Endothelial cell of umbilical vein (primary cell): ENCODE measurements at regions not wholly inside any gene's neighbourhood (a gene's known extent, or its start where the extent isn't known, plus 50 kb on each side); places are given as distances from the start of the nearest gene placed in this dataset.

Experiments
- EZH2 ChIP-seq: IDR thresholded peaks from 2 replicates; pipeline ENCODE4 v1.6.1; 2012; ENCODE audit warnings: borderline replicate concordance, low read depth, mild to moderate bottlenecking, moderate library complexity, low read length, inconsistent platforms; ENCODE audit not compliant: severe bottlenecking
- FOS ChIP-seq: IDR thresholded peaks from 2 replicates; pipeline ENCODE4 v1.6.1; 2011; ENCODE audit warnings: mild to moderate bottlenecking, low read length, moderate library complexity, borderline replicate concordance; ENCODE audit not compliant: insufficient read depth
- GATA2 ChIP-seq: IDR thresholded peaks from 2 replicates; pipeline ENCODE4 v1.7.0; 2011; ENCODE audit warnings: low read depth, mild to moderate bottlenecking, moderate library complexity, mixed read lengths, low read length; ENCODE audit not compliant: insufficient read length, insufficient read depth
- JUN ChIP-seq: IDR thresholded peaks from 2 replicates; pipeline ENCODE4 v1.6.1; 2011; ENCODE audit warnings: borderline replicate concordance, low read depth; ENCODE audit not compliant: insufficient read length, insufficient read depth
- MYC ChIP-seq: IDR thresholded peaks from one replicate; pipeline ENCODE4 v1.6.1; 2011; ENCODE audit warnings: mild to moderate bottlenecking, low read depth, low read length
- POLR2A ChIP-seq: IDR thresholded peaks from 2 replicates; pipeline ENCODE4 v1.6.1; 2012; ENCODE audit warnings: low read depth, mild to moderate bottlenecking, control low read depth, low read length
- POLR2AphosphoS5 ChIP-seq: IDR thresholded peaks from 2 replicates; pipeline ENCODE4 v1.6.1; 2012; ENCODE audit warnings: low read depth, mild to moderate bottlenecking, control low read depth, low read length, moderate library complexity; ENCODE audit not compliant: insufficient read depth
- TF ChIP-seq, protein P1 (sequence below), 2 donors: IDR thresholded peaks; 1 replicate in 1 of 2; 2 replicates in 1 of 2; pipeline ENCODE4 v1.5.1; 2011; ENCODE audit warnings: low read length in 2 of 2, mild to moderate bottlenecking in 2 of 2, moderate library complexity in 2 of 2, control low read depth in 1 of 2, inconsistent platforms in 1 of 2, low read depth in 1 of 2; ENCODE audit not compliant: insufficient read depth in 1 of 2; ENCODE audit errors: extremely low read depth in 1 of 2
- TF ChIP-seq, protein P2 (sequence below): IDR thresholded peaks from 2 replicates; pipeline ENCODE4 v1.6.1; 2011; ENCODE audit not compliant: insufficient read depth, insufficient read length

GRCh38 chr6:148249679-148250375 lies 92.8 kb upstream of the SASH1 start:
- no peak for TF ChIP-seq POLR2A
- TF ChIP-seq, protein P1, sequence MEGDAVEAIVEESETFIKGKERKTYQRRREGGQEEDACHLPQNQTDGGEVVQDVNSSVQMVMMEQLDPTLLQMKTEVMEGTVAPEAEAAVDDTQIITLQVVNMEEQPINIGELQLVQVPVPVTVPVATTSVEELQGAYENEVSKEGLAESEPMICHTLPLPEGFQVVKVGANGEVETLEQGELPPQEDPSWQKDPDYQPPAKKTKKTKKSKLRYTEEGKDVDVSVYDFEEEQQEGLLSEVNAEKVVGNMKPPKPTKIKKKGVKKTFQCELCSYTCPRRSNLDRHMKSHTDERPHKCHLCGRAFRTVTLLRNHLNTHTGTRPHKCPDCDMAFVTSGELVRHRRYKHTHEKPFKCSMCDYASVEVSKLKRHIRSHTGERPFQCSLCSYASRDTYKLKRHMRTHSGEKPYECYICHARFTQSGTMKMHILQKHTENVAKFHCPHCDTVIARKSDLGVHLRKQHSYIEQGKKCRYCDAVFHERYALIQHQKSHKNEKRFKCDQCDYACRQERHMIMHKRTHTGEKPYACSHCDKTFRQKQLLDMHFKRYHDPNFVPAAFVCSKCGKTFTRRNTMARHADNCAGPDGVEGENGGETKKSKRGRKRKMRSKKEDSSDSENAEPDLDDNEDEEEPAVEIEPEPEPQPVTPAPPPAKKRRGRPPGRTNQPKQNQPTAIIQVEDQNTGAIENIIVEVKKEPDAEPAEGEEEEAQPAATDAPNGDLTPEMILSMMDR (IDR thresholded peaks at IDR 0.05; ENCODE audit: extremely low read depth in 1 of 2, insufficient read depth in 1 of 2, low read depth in 1 of 2, low read length in 2 of 2) = no peak
- TF ChIP-seq POLR2AphosphoS5 = no peak
- TF ChIP-seq EZH2 = no peak
- no peak for TF ChIP-seq FOS
- TF ChIP-seq GATA2 = no peak
- TF ChIP-seq MYC = no peak
- TF ChIP-seq, protein P2, sequence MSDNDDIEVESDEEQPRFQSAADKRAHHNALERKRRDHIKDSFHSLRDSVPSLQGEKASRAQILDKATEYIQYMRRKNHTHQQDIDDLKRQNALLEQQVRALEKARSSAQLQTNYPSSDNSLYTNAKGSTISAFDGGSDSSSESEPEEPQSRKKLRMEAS = no peak
- no peak for TF ChIP-seq JUN
